GM12878 (cell line): ENCODE measurements at regions not wholly inside any gene's neighbourhood (a gene's known extent, or its start where the extent isn't known, plus 50 kb on each side); places are given as distances from the start of the nearest gene placed in this dataset.

Source experiments
- ATAC-seq: fragments of 200-7000 bp; cut with Tn5 transposase; 3 replicates; pipeline ENCODE4 v1.9.1; 2020; ENCODE audit warnings: mild to moderate bottlenecking, moderate library complexity
- BruUV-seq: library from RNA; stranded (reverse); fragments of 400-500 nt; replicated peaks from 2 replicates; lab custom pipeline; 2021; lab: Mats Ljungman, UMichigan
- CTCF ChIA-PET: fragments of 300-600 bp; sonication (Branson Sonifier 250); formaldehyde crosslinking; extraction: SDS; loops from one replicate; lab custom pipeline; 2021; ENCODE audit warnings: inconsistent platforms; lab: Yijun Ruan, JAX
- POLR2A ChIA-PET: fragments of 350-600 bp; formaldehyde crosslinking; extraction: SDS; loops from one replicate; lab custom pipeline; 2021; ENCODE audit warnings: inconsistent platforms; lab: Charles Lee
- RAD21 ChIA-PET: fragments of 300-600 bp; sonication (Branson Sonifier 250); formaldehyde crosslinking; loops from one replicate; lab custom pipeline; 2023; ENCODE audit warnings: antibody characterized with exemption; ENCODE audit not compliant: unreplicated experiment; lab: Charles Lee
- SMC1A ChIA-PET: fragments of 300-600 bp; sonication (Branson Sonifier 250); formaldehyde crosslinking; loops from one replicate; lab custom pipeline; 2023; ENCODE audit not compliant: unreplicated experiment, uncharacterized antibody; lab: Charles Lee
- DNase-seq: peaks from one replicate; pipeline ENCODE4 v3.0.0-alpha.2; 2011; ENCODE audit warnings: low read depth, low spot score
- FAIRE-seq: peaks from 3 replicates; lab custom pipeline; 2011; peaks lifted over from hg19 to GRCh38; lab: Jason Lieb, UNC
- H2AFZ ChIP-seq: 2 replicates; pipeline ENCODE4 v1.6.0; 2011; ENCODE audit warnings: low read depth, low read length, control low read depth; ENCODE audit not compliant: control insufficient read depth
- H3K27ac ChIP-seq: 2 replicates; pipeline ENCODE4 v1.5.1; 2011; ENCODE audit warnings: control low read depth; ENCODE audit not compliant: control insufficient read depth, insufficient read depth
- H3K27me3 ChIP-seq, 2 experiments: replicated peaks in 1 of 2; 2 replicates each; pipeline versions ENCODE4 v1.6.0 to v1.6.1; 2011; ENCODE audit warnings: low read length in 1 of 2; ENCODE audit not compliant: control insufficient read depth in 2 of 2, insufficient read depth in 2 of 2
- H3K36me3 ChIP-seq, 2 experiments: 2 replicates each; pipeline ENCODE4 v1.5.1; 2011; ENCODE audit warnings: low read length in 1 of 2; ENCODE audit not compliant: control insufficient read depth in 2 of 2, insufficient read depth in 2 of 2
- H3K4me1 ChIP-seq: 2 replicates; pipeline ENCODE4 v1.6.1; 2011; ENCODE audit warnings: mild to moderate bottlenecking, low read length, moderate library complexity, mixed read lengths; ENCODE audit not compliant: control insufficient read depth, insufficient read depth
- H3K4me2 ChIP-seq: 2 replicates; pipeline ENCODE4 v1.6.0; 2011; ENCODE audit warnings: control low read depth; ENCODE audit not compliant: control insufficient read depth, insufficient read depth
- H3K4me3 ChIP-seq: fragments of 200-600 bp; sonication (generic); 2 replicates; pipeline ENCODE4 v1.5.1; 2016
- H3K79me2 ChIP-seq: 2 replicates; pipeline ENCODE4 v1.6.0; 2011; ENCODE audit warnings: low read length; ENCODE audit not compliant: control insufficient read depth, insufficient read depth
- H3K9ac ChIP-seq: 2 replicates; pipeline ENCODE4 v1.8.0; 2011; ENCODE audit warnings: low read length, control low read depth, mixed read lengths; ENCODE audit not compliant: control insufficient read depth, insufficient read depth
- H3K9me3 ChIP-seq: replicated peaks from 3 replicates; pipeline ENCODE4 v1.5.1; 2011; ENCODE audit warnings: mild to moderate bottlenecking, low read length; ENCODE audit not compliant: control insufficient read depth, insufficient read depth
- H4K20me1 ChIP-seq: 2 replicates; pipeline ENCODE4 v1.6.0; 2011; ENCODE audit not compliant: control insufficient read depth, insufficient read depth
- BACH1 ChIP-seq: fragments of 450-650 bp; IDR thresholded peaks from 2 replicates; pipeline ENCODE4 v1.6.1; 2017; ENCODE audit warnings: mild to moderate bottlenecking, borderline replicate concordance
- EZH2 ChIP-seq: IDR thresholded peaks from 2 replicates; pipeline ENCODE4 v1.6.1; 2012; ENCODE audit warnings: low read depth, mild to moderate bottlenecking, control low read depth, inconsistent platforms, low read length, borderline replicate concordance; ENCODE audit not compliant: control insufficient read depth
- HDAC2 ChIP-seq: fragments of 200-600 bp; sonication (generic); IDR thresholded peaks from 2 replicates; pipeline ENCODE4 v1.6.1; 2017
- RCOR1 ChIP-seq: conservative IDR thresholded peaks from 2 replicates; pipeline ENCODE4 v1.6.1; 2012; ENCODE audit warnings: low read depth, low read length, improper control_type of control experiment
- WGBS: methylation state at CpG from one replicate; pipeline ENCODE4 v1.1.6; 2016; ENCODE audit warnings: low lambda C conversion rate; ENCODE audit not compliant: insufficient replicate concordance, insufficient coverage; ENCODE audit errors: missing lambda C conversion rate; 5-methylcytosine and 5-hydroxymethylcytosine counted together
- in situ Hi-C: fragments of 300-500 bp; cut with MboI; formaldehyde crosslinking; loops from 9 replicates; pipeline ENCODE4 v1.14.3; 2018; ENCODE audit warnings: mixed read lengths
- intact Hi-C: fragments of 100-400 bp; cut with micrococcal nuclease; formaldehyde crosslinking; loops from one replicate; pipeline ENCODE4 v1.14.2; 2022; ENCODE audit not compliant: unreplicated experiment
- TF ChIP-seq, protein P1 (sequence below): fragments of 450-650 bp; formaldehyde crosslinking; IDR thresholded peaks from 2 replicates; pipeline ENCODE4 v1.4.0; 2022; ENCODE audit warnings: mild to moderate bottlenecking, moderate library complexity
- TF ChIP-seq, protein P2 (sequence below): IDR thresholded peaks from 2 replicates; pipeline ENCODE4 v1.6.1; 2012; ENCODE audit warnings: low read depth, low read length, improper control_type of control experiment

DNA sequence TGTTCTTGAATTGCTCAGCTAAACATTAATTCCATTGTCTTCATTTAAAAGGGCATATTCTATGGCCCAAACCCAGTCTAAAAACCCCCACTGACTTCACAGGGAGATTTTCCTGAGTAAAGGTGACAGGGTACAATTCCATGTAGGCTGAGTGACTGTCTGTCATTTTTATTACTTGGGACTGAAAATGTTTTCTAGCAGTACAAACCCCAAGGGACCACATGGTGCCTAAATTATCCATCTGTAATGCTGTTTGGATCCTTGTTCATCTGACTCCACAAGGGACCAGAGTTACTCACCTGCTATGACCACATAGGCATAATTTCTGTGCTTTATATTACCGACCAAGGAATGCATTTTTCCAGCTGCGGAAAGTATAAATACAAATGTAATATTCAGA lies 349.1 kb downstream of the ZNF608 start:
- no peaks in the 10 kb centered on the region; a peak in 1 of 4 replicates for H3K27me3 ChIP-seq
- ATAC-seq (no peak), DNase-seq (no peak), FAIRE-seq (no peak)
- H4K20me1 ChIP-seq: no peaks in the 10 kb centered on the region
- intact Hi-C loops (no loop called here), in situ Hi-C loops (no loop called here)
- ChIA-PET SMC1A (no interaction called here), CTCF (no interaction called here), RAD21 (no interaction called here), POLR2A (no interaction called here)
- H3K79me2 ChIP-seq: no peaks in the 10 kb centered on the region
- no peak overlapping the region for H3K4me2 ChIP-seq
- no peaks in the 10 kb centered on the region for H3K4me1 ChIP-seq
- no peaks in the 10 kb centered on the region for H3K9me3 ChIP-seq
- 50% methylated on average over 2 of the region's 2 CpGs for whole genome bisulfite sequencing
- H3K27ac ChIP-seq: no peak overlapping the region
- H3K9ac ChIP-seq: no peak overlapping the region
- no peak overlapping the region for H2AFZ ChIP-seq
- H3K36me3 ChIP-seq: no peaks in the 10 kb centered on the region
- BruUV-seq: no TSS peak
- TF ChIP-seq HDAC2: no peak
- TF ChIP-seq RCOR1: no peak
- TF ChIP-seq EZH2: no peak
- TF ChIP-seq, protein P1, sequence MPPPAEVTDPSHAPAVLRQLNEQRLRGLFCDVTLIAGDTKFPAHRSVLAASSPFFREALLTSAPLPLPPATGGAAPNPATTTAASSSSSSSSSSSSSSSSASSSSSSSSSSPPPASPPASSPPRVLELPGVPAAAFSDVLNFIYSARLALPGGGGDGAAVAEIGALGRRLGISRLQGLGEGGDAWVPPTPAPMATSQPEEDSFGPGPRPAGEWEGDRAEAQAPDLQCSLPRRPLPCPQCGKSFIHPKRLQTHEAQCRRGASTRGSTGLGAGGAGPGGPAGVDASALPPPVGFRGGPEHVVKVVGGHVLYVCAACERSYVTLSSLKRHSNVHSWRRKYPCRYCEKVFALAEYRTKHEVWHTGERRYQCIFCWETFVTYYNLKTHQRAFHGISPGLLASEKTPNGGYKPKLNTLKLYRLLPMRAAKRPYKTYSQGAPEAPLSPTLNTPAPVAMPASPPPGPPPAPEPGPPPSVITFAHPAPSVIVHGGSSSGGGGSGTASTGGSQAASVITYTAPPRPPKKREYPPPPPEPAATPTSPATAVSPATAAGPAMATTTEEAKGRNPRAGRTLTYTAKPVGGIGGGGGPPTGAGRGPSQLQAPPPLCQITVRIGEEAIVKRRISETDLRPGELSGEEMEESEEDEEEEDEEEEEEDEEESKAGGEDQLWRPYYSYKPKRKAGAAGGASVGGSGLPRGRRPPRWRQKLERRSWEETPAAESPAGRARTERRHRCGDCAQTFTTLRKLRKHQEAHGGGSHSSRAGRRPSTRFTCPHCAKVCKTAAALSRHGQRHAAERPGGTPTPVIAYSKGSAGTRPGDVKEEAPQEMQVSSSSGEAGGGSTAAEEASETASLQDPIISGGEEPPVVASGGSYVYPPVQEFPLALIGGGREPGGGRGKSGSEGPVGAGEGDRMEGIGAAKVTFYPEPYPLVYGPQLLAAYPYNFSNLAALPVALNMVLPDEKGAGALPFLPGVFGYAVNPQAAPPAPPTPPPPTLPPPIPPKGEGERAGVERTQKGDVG (CRISPR knock-in tag): no peak
- TF ChIP-seq, protein P2, sequence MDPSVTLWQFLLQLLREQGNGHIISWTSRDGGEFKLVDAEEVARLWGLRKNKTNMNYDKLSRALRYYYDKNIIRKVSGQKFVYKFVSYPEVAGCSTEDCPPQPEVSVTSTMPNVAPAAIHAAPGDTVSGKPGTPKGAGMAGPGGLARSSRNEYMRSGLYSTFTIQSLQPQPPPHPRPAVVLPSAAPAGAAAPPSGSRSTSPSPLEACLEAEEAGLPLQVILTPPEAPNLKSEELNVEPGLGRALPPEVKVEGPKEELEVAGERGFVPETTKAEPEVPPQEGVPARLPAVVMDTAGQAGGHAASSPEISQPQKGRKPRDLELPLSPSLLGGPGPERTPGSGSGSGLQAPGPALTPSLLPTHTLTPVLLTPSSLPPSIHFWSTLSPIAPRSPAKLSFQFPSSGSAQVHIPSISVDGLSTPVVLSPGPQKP: no peak
- TF ChIP-seq BACH1: no peak
- H3K4me3 ChIP-seq: no peak overlapping the region
